H1 (cell line): ENCODE measurements at regions not wholly inside any gene's neighbourhood (a gene's known extent, or its start where the extent isn't known, plus 50 kb on each side); places are given as distances from the start of the nearest gene placed in this dataset.

Experiments used
- CTCF ChIA-PET: fragments of 300-600 bp; sonication (Branson Sonifier 250); formaldehyde crosslinking; loops from one replicate; lab custom pipeline; 2021; ENCODE audit not compliant: partially characterized antibody; lab: Charles Lee
- POLR2A ChIA-PET: fragments of 300-600 bp; sonication (Branson Sonifier 250); formaldehyde crosslinking; loops from one replicate; lab custom pipeline; 2021; ENCODE audit warnings: inconsistent platforms; ENCODE audit not compliant: partially characterized antibody; lab: Charles Lee
- DNase-seq, 2 experiments: peaks; one replicate each; pipeline versions ENCODE4 v3.0.0 to v3.0.0-alpha.2; 2010 to 2022; ENCODE audit warnings: low spot score in 2 of 2, low read depth in 1 of 2, mixed read lengths in 1 of 2
- FAIRE-seq: peaks from 2 replicates; lab custom pipeline; 2011; peaks lifted over from hg19 to GRCh38; lab: Jason Lieb, UNC
- H2AFZ ChIP-seq: 2 replicates; pipeline ENCODE4 v1.8.1; 2012; ENCODE audit warnings: low read length, inconsistent platforms
- H2AK5ac ChIP-seq: 2 replicates; pipeline ENCODE4 v1.6.1; 2013; ENCODE audit warnings: low read depth, low read length
- H2BK120ac ChIP-seq: replicated peaks from 2 replicates; pipeline ENCODE3; 2013; ENCODE audit warnings: low read depth, low read length, inconsistent platforms
- H2BK12ac ChIP-seq: 2 replicates; pipeline ENCODE4 v1.6.1; 2013; ENCODE audit warnings: low read depth, low read length
- H2BK15ac ChIP-seq: 2 replicates; pipeline ENCODE4 v1.6.1; 2013; ENCODE audit warnings: low read length
- H2BK20ac ChIP-seq: 2 replicates; pipeline ENCODE4 v1.6.1; 2013; ENCODE audit warnings: low read length
- H2BK5ac ChIP-seq: 2 replicates; pipeline ENCODE4 v1.6.1; 2013; ENCODE audit warnings: low read depth, low read length
- H3K14ac ChIP-seq: 2 replicates; pipeline ENCODE4 v1.6.1; 2013; ENCODE audit warnings: inconsistent platforms; ENCODE audit not compliant: insufficient read length
- H3K18ac ChIP-seq: 2 replicates; pipeline ENCODE4 v1.6.1; 2013; ENCODE audit warnings: low read length; ENCODE audit errors: extremely low read depth
- H3K23ac ChIP-seq: 2 replicates; pipeline ENCODE4 v1.6.1; 2013; ENCODE audit warnings: inconsistent platforms; ENCODE audit not compliant: insufficient read length
- H3K23me2 ChIP-seq: 2 replicates; pipeline ENCODE4 v1.6.1; 2013; ENCODE audit warnings: low read depth, low read length
- H3K27ac ChIP-seq: 2 replicates; pipeline ENCODE4 v1.6.1; 2011; ENCODE audit warnings: low read depth, low read length, inconsistent platforms
- H3K27me3 ChIP-seq, 4 experiments: replicated peaks in 1 of 4; 1 replicate in 1 of 4; 2 replicates in 3 of 4; pipeline versions ENCODE4 v1.6.1 to v1.8.1; 2011 to 2013; ENCODE audit warnings: low read length in 3 of 4, mild to moderate bottlenecking in 3 of 4, inconsistent platforms in 2 of 4, mixed read lengths in 2 of 4, moderate library complexity in 1 of 4; ENCODE audit not compliant: control insufficient read depth in 3 of 4, insufficient read depth in 3 of 4; ENCODE audit errors: extremely low read depth in 1 of 4
- H3K36me3 ChIP-seq, 4 experiments: 2 replicates each; pipeline versions ENCODE4 v1.6.1 to v1.8.1; 2011 to 2013; ENCODE audit warnings: mild to moderate bottlenecking in 4 of 4, low read length in 3 of 4, moderate library complexity in 2 of 4, control low read depth in 1 of 4, inconsistent platforms in 1 of 4; ENCODE audit not compliant: insufficient read depth in 4 of 4, control insufficient read depth in 2 of 4
- H3K4ac ChIP-seq: replicated peaks from 2 replicates; pipeline ENCODE3; 2013; ENCODE audit warnings: low read length, low read depth, mixed read lengths, inconsistent platforms; ENCODE audit not compliant: insufficient read length
- H3K4me1 ChIP-seq, 4 experiments: replicated peaks in 1 of 4; 1 replicate in 1 of 4; 2 replicates in 3 of 4; pipeline versions ENCODE4 v1.6.1 to v1.8.1; 2011 to 2013; ENCODE audit warnings: low read length in 3 of 4, inconsistent platforms in 2 of 4, mixed read lengths in 1 of 4; ENCODE audit not compliant: insufficient read depth in 4 of 4, control insufficient read depth in 3 of 4
- H3K4me2 ChIP-seq, 2 experiments: 2 replicates each; pipeline versions ENCODE4 v1.6.1 to v1.8.1; 2011 to 2013; ENCODE audit warnings: low read depth in 2 of 2, low read length in 2 of 2, control low read depth in 1 of 2, inconsistent platforms in 1 of 2, mild to moderate bottlenecking in 1 of 2; ENCODE audit not compliant: insufficient read depth in 1 of 2
- H3K4me3 ChIP-seq, 4 experiments: fragments of 200-600, 300-600 bp in 1 of 4; sonication (generic), shearing (Covaris generic), sonication (Bioruptor Twin) in 1 of 4; 2 replicates each; pipeline versions ENCODE4 v1.5.1 to v1.8.1; 2011 to 2016; ENCODE audit warnings: low read length in 4 of 4, low read depth in 3 of 4, control low read depth in 2 of 4, inconsistent platforms in 2 of 4, mild to moderate bottlenecking in 2 of 4, mixed read lengths in 1 of 4, moderate library complexity in 1 of 4; ENCODE audit not compliant: insufficient read depth in 2 of 4; ENCODE audit errors: extremely low read depth in 1 of 4
- H3K56ac ChIP-seq: replicated peaks from 2 replicates; pipeline ENCODE3; 2013; ENCODE audit warnings: low read depth, mild to moderate bottlenecking, mixed read lengths, low read length, inconsistent platforms; ENCODE audit not compliant: insufficient read length
- H3K79me1 ChIP-seq: 2 replicates; pipeline ENCODE4 v1.6.1; 2013; ENCODE audit warnings: low read depth, low read length, control low read depth
- H3K79me2 ChIP-seq, 2 experiments: 2 replicates each; pipeline versions ENCODE4 v1.6.1 to v1.8.1; 2012 to 2013; ENCODE audit warnings: low read length in 2 of 2, mild to moderate bottlenecking in 2 of 2, inconsistent platforms in 1 of 2; ENCODE audit not compliant: insufficient read depth in 2 of 2, control insufficient read depth in 1 of 2
- H3K9ac ChIP-seq, 4 experiments: replicated peaks in 1 of 4; 1 replicate in 1 of 4; 2 replicates in 3 of 4; pipeline versions ENCODE4 v1.6.1 to v1.8.1; 2011 to 2013; ENCODE audit warnings: low read depth in 3 of 4, low read length in 3 of 4, control low read depth in 2 of 4, mild to moderate bottlenecking in 2 of 4, moderate library complexity in 2 of 4, inconsistent platforms in 1 of 4; ENCODE audit errors: extremely low read depth in 1 of 4
- H3K9me3 ChIP-seq, 2 experiments: 2 replicates each; pipeline versions ENCODE4 v1.6.1 to v1.8.1; 2012 to 2013; ENCODE audit warnings: mild to moderate bottlenecking in 2 of 2, moderate library complexity in 2 of 2, control low read depth in 1 of 2, inconsistent platforms in 1 of 2, low read depth in 1 of 2, low read length in 1 of 2, mixed read lengths in 1 of 2; ENCODE audit not compliant: insufficient read depth in 2 of 2
- H4K20me1 ChIP-seq, 2 experiments: replicated peaks in 1 of 2; 2 replicates each; pipeline versions ENCODE3 to v1.8.1; 2011 to 2013; ENCODE audit warnings: inconsistent platforms in 2 of 2, low read length in 2 of 2, mild to moderate bottlenecking in 1 of 2; ENCODE audit not compliant: insufficient read depth in 2 of 2, control insufficient read depth in 1 of 2
- H4K5ac ChIP-seq: 2 replicates; pipeline ENCODE4 v1.6.1; 2013; ENCODE audit warnings: low read length, low read depth, mixed read lengths, inconsistent platforms; ENCODE audit not compliant: insufficient read length
- H4K8ac ChIP-seq: 2 replicates; pipeline ENCODE4 v1.8.0; 2013; ENCODE audit warnings: mild to moderate bottlenecking, moderate library complexity, low read length, inconsistent platforms; ENCODE audit not compliant: insufficient read depth; ENCODE audit errors: extremely low read depth
- H4K91ac ChIP-seq: replicated peaks from 2 replicates; pipeline ENCODE3; 2013; ENCODE audit warnings: low read length, mixed read lengths, inconsistent platforms; ENCODE audit not compliant: insufficient read length
- BACH1 ChIP-seq: IDR thresholded peaks from 2 replicates; pipeline ENCODE4 v1.6.1; 2012; ENCODE audit warnings: low read length, improper control_type of control experiment
- FOSL1 ChIP-seq: IDR thresholded peaks from 2 replicates; pipeline ENCODE4 v1.6.1; 2011; ENCODE audit warnings: mild to moderate bottlenecking, low read depth, low read length, moderate library complexity; ENCODE audit not compliant: insufficient read depth
- KDM1A ChIP-seq: fragments of 200-600, 300-600 bp; sonication (generic); IDR thresholded peaks from 2 replicates; pipeline ENCODE4 v1.7.1; 2016; ENCODE audit warnings: mild to moderate bottlenecking, low read length, borderline replicate concordance
- MAFK ChIP-seq: IDR thresholded peaks from 2 replicates; pipeline ENCODE4 v1.6.1; 2012; ENCODE audit warnings: low read depth, mild to moderate bottlenecking, improper control_type of control experiment, low read length
- RNF2 ChIP-seq: fragments of 200-900, 300-1000 bp; sonication (generic); IDR thresholded peaks from 2 replicates; pipeline ENCODE4 v1.7.1; 2016; ENCODE audit warnings: borderline replicate concordance, low read depth, mild to moderate bottlenecking, antibody characterized with exemption, low read length; ENCODE audit not compliant: poor library complexity, severe bottlenecking; ENCODE audit errors: missing control alignments
- SAP30 ChIP-seq: fragments of 300-600 bp; sonication (generic); IDR thresholded peaks from 2 replicates; pipeline ENCODE4 v1.7.1; 2012; ENCODE audit warnings: low read length, moderate library complexity, mild to moderate bottlenecking, inconsistent platforms; ENCODE audit not compliant: insufficient read depth, insufficient replicate concordance
- WGBS, 2 experiments: shearing (Covaris generic) in 1 of 2; methylation state at CpG; one replicate each; pipeline versions ENCODE4 v1.1.6 to v1.1.7; 2013 to 2015; ENCODE audit warnings: low lambda C conversion rate in 2 of 2, mixed read lengths in 2 of 2, inconsistent platforms in 1 of 2, low coverage in 1 of 2, missing lambda C conversion rate in 1 of 2; ENCODE audit not compliant: insufficient replicate concordance in 2 of 2, insufficient coverage in 1 of 2, insufficient read length in 1 of 2; ENCODE audit errors: extremely low coverage in 1 of 2, missing lambda C conversion rate in 1 of 2; 5-methylcytosine and 5-hydroxymethylcytosine counted together

- Histone ChIP-seq H3K9me3 (no peaks in the 10 kb centered on the region; a peak in 1 of 4 replicates), H2AK5ac (no peak overlapping the region), H2BK12ac (no peak overlapping the region), H3K79me2 (no peaks in the 10 kb centered on the region), H4K8ac (no peak overlapping the region), H3K56ac (no peak overlapping the region), H3K4me2 (no peak overlapping the region), H2BK5ac (no peak overlapping the region), H2BK20ac (no peak overlapping the region), H3K4ac (no peak overlapping the region), H3K18ac (no peak overlapping the region), H3K9ac (no peak overlapping the region), H3K23ac (no peak overlapping the region), H2AFZ (no peak overlapping the region), H4K91ac (no peak overlapping the region), H3K4me3 (no peak overlapping the region), H3K79me1 (no peaks in the 10 kb centered on the region), H3K36me3 (no peaks in the 10 kb centered on the region), H2BK120ac (no peak overlapping the region), H4K5ac (no peak overlapping the region), H3K27me3 (no peaks in the 10 kb centered on the region), H3K27ac (no peak overlapping the region), H3K23me2 (no peaks in the 10 kb centered on the region), H3K14ac (no peak overlapping the region), H4K20me1 (peaks cover 0 to 1% of the 10 kb centered on the region in 2 experiments), H2BK15ac (no peak overlapping the region), H3K4me1 (peaks cover 0 to 4% (median under 1%) of the 10 kb centered on the region in 4 experiments; a peak in 5 of 7 replicates)
- WGBS, 2 experiments = 90% methylated on average over 4 of the region's 4 CpGs; no CpG with 5 or more reads in 1 of the 2 experiments
- DNase-seq (no peak), FAIRE-seq (no peak)
- ChIA-PET POLR2A (no interaction called here), CTCF (interaction anchor here (0.9 kb wide), 2 partner anchors 10 to 82 kb away, joined by 3 read pairs; no protein-coding TSS in a partner anchor)
- TF ChIP-seq MAFK (no peak), KDM1A (no peak), SAP30 (no peak), FOSL1 (no peak), BACH1 (no peak), RNF2 (no peak)
Measured at GRCh38 chr2:129881786-129882396, 97.6 kb upstream of the RAB6C start.
